B cell (primary cell): ENCODE measurements at regions not wholly inside any gene's neighbourhood (a gene's known extent, or its start where the extent isn't known, plus 50 kb on each side); places are given as distances from the start of the nearest gene placed in this dataset.

Experiments
- ATAC-seq: fragments of 200-7000 bp; cut with Tn5 transposase; one replicate; pipeline ENCODE4 v1.10.0; 2021; ENCODE audit warnings: low read depth, mild to moderate bottlenecking, moderate number of reproducible peaks, moderate library complexity
- CTCF ChIA-PET: fragments of 350-600 bp; sonication (Branson Sonifier 250); formaldehyde crosslinking; loops from one replicate; lab custom pipeline; 2021; ENCODE audit warnings: antibody characterized with exemption, inconsistent platforms; lab: Charles Lee
- POLR2A ChIA-PET: fragments of 350-600 bp; sonication (Branson Sonifier 250); formaldehyde crosslinking; loops from one replicate; lab custom pipeline; 2021; ENCODE audit warnings: antibody characterized with exemption; lab: Charles Lee
- DNase-seq: peaks from one replicate; pipeline ENCODE4 v3.0.0; 2013
- H2AFZ ChIP-seq: 2 replicates; pipeline ENCODE4 v1.6.1; 2012; ENCODE audit warnings: mild to moderate bottlenecking, low read depth, low read length; ENCODE audit not compliant: insufficient read depth, poor library complexity, severe bottlenecking
- H3K27ac ChIP-seq, 2 donors: 1 replicate in 1 of 2; 2 replicates in 1 of 2; pipeline ENCODE4 v1.5.1; 2012 to 2013; ENCODE audit warnings: low read length in 2 of 2, mild to moderate bottlenecking in 2 of 2, moderate library complexity in 1 of 2
- H3K27me3 ChIP-seq, 4 experiments: fragments of 200-600 bp in 1 of 4; sonication (generic) in 1 of 4; replicated peaks in 1 of 4; 1 replicate in 2 of 4; 2 replicates in 2 of 4; pipeline versions ENCODE4 v1.6.1 to v1.7.0; 2013 to 2016; ENCODE audit warnings: low read length in 3 of 4, mild to moderate bottlenecking in 2 of 4, mixed read lengths in 1 of 4, moderate library complexity in 1 of 4; ENCODE audit not compliant: insufficient read depth in 4 of 4, control insufficient read depth in 3 of 4; ENCODE audit errors: control extremely low read depth in 1 of 4
- H3K36me3 ChIP-seq, 2 experiments: replicated peaks in 1 of 2; 1 replicate in 1 of 2; 2 replicates in 1 of 2; pipeline versions ENCODE4 v1.6.1 to v1.7.1; 2013; ENCODE audit warnings: low read length in 1 of 2; ENCODE audit not compliant: insufficient read depth in 2 of 2, control insufficient read depth in 1 of 2; ENCODE audit errors: control extremely low read depth in 1 of 2, extremely low read depth in 1 of 2
- H3K4me1 ChIP-seq, 2 donors: fragments of 200-600 bp in 1 of 2; sonication (generic) in 1 of 2; 1 replicate in 1 of 2; 2 replicates in 1 of 2; pipeline versions ENCODE4 v1.5.1 to v1.6.1; 2013 to 2017; ENCODE audit warnings: low read length in 2 of 2; ENCODE audit not compliant: control insufficient read depth in 2 of 2, insufficient read depth in 2 of 2
- H3K4me2 ChIP-seq: replicated peaks from 2 replicates; pipeline ENCODE3; 2012; ENCODE audit warnings: mild to moderate bottlenecking, low read depth, low read length; ENCODE audit not compliant: poor library complexity, severe bottlenecking
- H3K4me3 ChIP-seq, 5 experiments: fragments of 200-600 bp in 1 of 5; sonication (generic) in 1 of 5; 1 replicate in 3 of 5; 2 replicates in 2 of 5; pipeline versions ENCODE4 v1.5.1 to v1.7.0; 2011 to 2016; ENCODE audit warnings: low read length in 4 of 5, mild to moderate bottlenecking in 4 of 5, low read depth in 2 of 5, control low read depth in 1 of 5, moderate library complexity in 1 of 5; ENCODE audit not compliant: insufficient read depth in 1 of 5; ENCODE audit errors: control extremely low read depth in 1 of 5, extremely low read depth in 1 of 5
- H3K79me2 ChIP-seq: fragments of 200-600 bp; sonication (generic); one replicate; pipeline ENCODE4 v1.6.0; 2016; ENCODE audit warnings: low read length; ENCODE audit not compliant: control insufficient read depth, insufficient read depth
- H3K9ac ChIP-seq: fragments of 200-600 bp; sonication (generic); 2 replicates; pipeline ENCODE4 v1.6.1; 2017; ENCODE audit warnings: mild to moderate bottlenecking, low read length, moderate library complexity
- H3K9me3 ChIP-seq, 3 donors: one replicate each; pipeline versions ENCODE4 v1.6.1 to v1.7.1; 2013; ENCODE audit warnings: low read length in 2 of 3; ENCODE audit not compliant: control insufficient read depth in 2 of 3, insufficient read depth in 1 of 3; ENCODE audit errors: control extremely low read depth in 1 of 3
- H4K20me1 ChIP-seq: 2 replicates; pipeline ENCODE4 v1.6.0; 2012; ENCODE audit warnings: mild to moderate bottlenecking, low read length; ENCODE audit not compliant: insufficient read depth, control insufficient read depth, poor library complexity, severe bottlenecking
- H3K27ac Mint-ChIP-seq: one replicate; pipeline ENCODE4 v1.8.0; 2021; ENCODE audit warnings: mixed read lengths
- H3K27me3 Mint-ChIP-seq: one replicate; pipeline ENCODE4 v1.8.0; 2021; ENCODE audit warnings: mixed read lengths
- H3K4me1 Mint-ChIP-seq: one replicate; pipeline ENCODE4 v1.8.0; 2021; ENCODE audit warnings: mixed read lengths
- H3K4me3 Mint-ChIP-seq: one replicate; pipeline ENCODE4 v1.8.0; 2021; ENCODE audit warnings: mixed read lengths
- H3K9me3 Mint-ChIP-seq: one replicate; pipeline ENCODE4 v1.8.0; 2022; ENCODE audit warnings: mixed read lengths; ENCODE audit not compliant: insufficient read depth
- EZH2 ChIP-seq: IDR thresholded peaks from 2 replicates; pipeline ENCODE4 v1.6.1; 2012; ENCODE audit warnings: borderline replicate concordance, low read depth, mild to moderate bottlenecking, moderate library complexity, low read length; ENCODE audit not compliant: insufficient read depth, poor library complexity, severe bottlenecking
- WGBS: methylation state at CpG from one replicate; pipeline ENCODE4 v1.1.5; 2013; ENCODE audit warnings: missing lambda C conversion rate; ENCODE audit not compliant: insufficient coverage; 5-methylcytosine and 5-hydroxymethylcytosine counted together
- intact Hi-C: fragments of 100-400 bp; cut with micrococcal nuclease; formaldehyde crosslinking; loops from one replicate; pipeline ENCODE4 v1.10.0; 2022
- TF ChIP-seq, protein P1 (sequence below): fragments of 200-600 bp; IDR thresholded peaks from one replicate; pipeline ENCODE4 v1.8.0; 2022; ENCODE audit warnings: antibody characterized with exemption, mild to moderate bottlenecking

DNA sequence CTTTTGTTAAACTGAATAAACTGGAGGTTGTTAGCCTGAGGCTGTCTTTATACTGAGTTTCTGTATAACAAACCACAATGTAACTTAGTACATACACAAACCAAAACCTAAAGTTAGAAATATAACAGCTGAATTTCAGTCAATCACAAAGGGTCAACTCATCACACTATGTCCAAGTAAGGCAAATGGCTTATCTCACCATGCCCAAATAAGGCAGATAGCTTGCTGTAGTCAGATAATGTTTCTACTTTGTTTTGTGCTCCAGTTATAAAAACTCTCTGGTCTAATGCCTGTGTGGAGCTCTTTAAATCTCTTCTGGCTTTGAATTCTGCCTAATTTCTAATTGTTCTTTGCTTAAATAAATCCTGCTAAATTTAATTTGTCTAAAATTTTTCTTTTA, 1323.4 kb upstream of the ATXN8OS start:
- no peaks in the 10 kb centered on the region for H3K36me3 ChIP-seq
- no peak overlapping the region for H3K27ac ChIP-seq
- H3K4me3 ChIP-seq: no peak overlapping the region
- H3K9ac ChIP-seq: no peak overlapping the region
- no peak overlapping the region for H3K4me2 ChIP-seq
- no peak for TF ChIP-seq EZH2
- TF ChIP-seq, protein P1, sequence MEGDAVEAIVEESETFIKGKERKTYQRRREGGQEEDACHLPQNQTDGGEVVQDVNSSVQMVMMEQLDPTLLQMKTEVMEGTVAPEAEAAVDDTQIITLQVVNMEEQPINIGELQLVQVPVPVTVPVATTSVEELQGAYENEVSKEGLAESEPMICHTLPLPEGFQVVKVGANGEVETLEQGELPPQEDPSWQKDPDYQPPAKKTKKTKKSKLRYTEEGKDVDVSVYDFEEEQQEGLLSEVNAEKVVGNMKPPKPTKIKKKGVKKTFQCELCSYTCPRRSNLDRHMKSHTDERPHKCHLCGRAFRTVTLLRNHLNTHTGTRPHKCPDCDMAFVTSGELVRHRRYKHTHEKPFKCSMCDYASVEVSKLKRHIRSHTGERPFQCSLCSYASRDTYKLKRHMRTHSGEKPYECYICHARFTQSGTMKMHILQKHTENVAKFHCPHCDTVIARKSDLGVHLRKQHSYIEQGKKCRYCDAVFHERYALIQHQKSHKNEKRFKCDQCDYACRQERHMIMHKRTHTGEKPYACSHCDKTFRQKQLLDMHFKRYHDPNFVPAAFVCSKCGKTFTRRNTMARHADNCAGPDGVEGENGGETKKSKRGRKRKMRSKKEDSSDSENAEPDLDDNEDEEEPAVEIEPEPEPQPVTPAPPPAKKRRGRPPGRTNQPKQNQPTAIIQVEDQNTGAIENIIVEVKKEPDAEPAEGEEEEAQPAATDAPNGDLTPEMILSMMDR: no peak
- CTCF ChIA-PET: no interaction called here
- ATAC-seq (no peak), DNase-seq (no peak)
- no peaks in the 10 kb centered on the region for H3K4me1 ChIP-seq
- POLR2A ChIA-PET: no interaction called here
- H3K79me2 ChIP-seq: no peaks in the 10 kb centered on the region
- Mint-ChIP-seq H3K4me1 (no peaks in the 10 kb centered on the region), H3K27me3 (no peaks in the 10 kb centered on the region), H3K9me3 (no peaks in the 10 kb centered on the region), H3K27ac (no peak overlapping the region), H3K4me3 (no peak overlapping the region)
- H3K9me3 ChIP-seq: peaks cover 0 to 3% (median 0%) of the 10 kb centered on the region in 3 donors
- no peaks in the 10 kb centered on the region for H3K27me3 ChIP-seq
- intact Hi-C loops: no loop called here
- H4K20me1 ChIP-seq: no peaks in the 10 kb centered on the region
- no peak overlapping the region for H2AFZ ChIP-seq

DNA sequence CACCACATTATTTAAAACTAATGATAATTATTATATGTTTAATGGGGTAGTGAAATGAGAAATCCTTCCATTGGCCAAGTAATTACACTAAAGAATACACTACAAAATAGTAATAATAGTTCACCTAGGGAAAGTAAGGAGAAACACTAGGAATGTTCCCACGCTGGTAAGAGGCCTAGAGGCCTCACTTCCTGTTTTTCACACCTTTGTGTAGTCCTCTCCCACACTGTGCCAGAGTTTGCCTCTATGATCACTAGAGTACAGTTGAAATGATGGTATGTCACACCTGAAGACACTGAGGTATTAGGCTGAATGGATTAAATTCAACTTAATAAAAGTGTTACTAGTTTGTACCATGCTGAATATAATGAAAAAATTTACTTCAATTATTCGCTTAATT, 1348.0 kb upstream of the ATXN8OS start:
- CTCF ChIA-PET: no interaction called here
- DNase-seq: no peak
- Histone ChIP-seq H3K27me3 (no peaks in the 10 kb centered on the region), H3K4me2 (no peak overlapping the region), H3K9me3 (peaks cover 0 to 3% (median 0%) of the 10 kb centered on the region in 3 donors), H3K9ac (no peak overlapping the region), H3K4me3 (no peak overlapping the region), H3K27ac (no peak overlapping the region), H3K4me1 (no peaks in the 10 kb centered on the region), H4K20me1 (no peaks in the 10 kb centered on the region), H3K79me2 (no peaks in the 10 kb centered on the region), H2AFZ (no peak overlapping the region), H3K36me3 (no peaks in the 10 kb centered on the region)
- intact Hi-C loops: no loop called here
- Mint-ChIP-seq H3K4me1 (no peaks in the 10 kb centered on the region), H3K4me3 (no peak overlapping the region), H3K27ac (no peak overlapping the region), H3K9me3 (no peaks in the 10 kb centered on the region), H3K27me3 (no peaks in the 10 kb centered on the region)
- POLR2A ChIA-PET: no interaction called here
- no peak for TF ChIP-seq EZH2
- TF ChIP-seq, protein P1: no peak
- no CpG with 5 or more reads among the region's 2 CpGs for WGBS
- ATAC-seq: no peak
